HG03135 (cell line): ENCODE measurements at regions not wholly inside any gene's neighbourhood (a gene's known extent, or its start where the extent isn't known, plus 50 kb on each side); places are given as distances from the start of the nearest gene placed in this dataset.

ENCODE experiments used
- ATAC-seq: cut with Tn5 transposase; IDR thresholded peaks from one replicate; pipeline ENCODE4 v1.9.1; 2021; ENCODE audit warnings: mild to moderate bottlenecking, moderate library complexity; ENCODE audit not compliant: unreplicated experiment

- no peak for ATAC-seq
Observed at GRCh38 chr10:128312250-128312649, 186.0 kb upstream of the MKI67 start.

DNA sequence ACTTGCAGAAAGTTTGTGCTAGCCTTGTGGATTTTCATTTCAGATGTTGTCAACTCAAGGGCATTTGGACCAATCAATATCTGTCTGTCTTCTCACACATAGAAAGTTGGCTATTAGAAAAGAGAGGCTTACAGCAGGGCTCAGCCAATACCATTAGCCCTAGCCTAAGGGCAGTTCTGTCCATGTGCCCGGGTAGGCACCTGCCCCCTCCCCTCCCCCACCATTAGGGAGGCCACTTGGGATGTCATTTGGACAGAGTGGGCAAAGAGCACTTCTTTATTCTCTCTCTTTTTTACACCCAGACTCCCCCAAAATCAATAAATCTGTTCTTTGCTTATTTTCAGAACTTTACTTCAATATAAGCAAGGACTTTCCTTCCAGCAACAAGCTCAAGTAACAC lies 188.5 kb upstream of the MKI67 start:
- no peak for ATAC-seq

DNA sequence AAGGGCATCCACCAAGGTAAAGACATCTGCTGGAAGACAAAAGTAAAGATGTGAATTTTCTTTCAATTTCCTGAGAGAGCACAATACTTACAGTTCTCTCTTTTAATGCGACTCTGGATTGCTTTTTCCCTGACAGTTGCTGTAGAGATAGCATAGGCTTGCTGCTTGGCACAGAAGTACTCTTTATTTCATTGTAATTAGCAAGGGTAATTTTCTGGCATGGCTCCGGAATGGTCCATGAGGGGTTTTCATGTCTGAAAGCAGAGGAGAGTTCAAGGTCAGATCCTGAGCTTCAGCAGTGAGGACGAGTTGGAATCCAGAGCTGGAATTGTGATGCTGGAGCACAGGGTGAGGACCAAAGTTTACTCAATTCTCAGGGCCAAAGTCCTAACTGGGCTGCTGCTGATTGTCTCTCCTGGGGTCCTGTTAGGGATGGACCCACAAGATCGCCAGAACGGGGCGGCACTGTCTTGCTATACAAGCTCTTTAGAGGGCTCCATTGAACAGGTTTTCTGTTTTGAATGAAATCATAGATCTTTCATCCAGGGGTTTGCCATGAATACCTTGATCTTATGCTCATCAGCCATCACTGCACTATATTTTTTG lies 190.0 kb upstream of the MKI67 start:
- no peak for ATAC-seq

- no peak for ATAC-seq
Observed at GRCh38 chr10:128316925-128317324, 190.7 kb upstream of the MKI67 start.

DNA sequence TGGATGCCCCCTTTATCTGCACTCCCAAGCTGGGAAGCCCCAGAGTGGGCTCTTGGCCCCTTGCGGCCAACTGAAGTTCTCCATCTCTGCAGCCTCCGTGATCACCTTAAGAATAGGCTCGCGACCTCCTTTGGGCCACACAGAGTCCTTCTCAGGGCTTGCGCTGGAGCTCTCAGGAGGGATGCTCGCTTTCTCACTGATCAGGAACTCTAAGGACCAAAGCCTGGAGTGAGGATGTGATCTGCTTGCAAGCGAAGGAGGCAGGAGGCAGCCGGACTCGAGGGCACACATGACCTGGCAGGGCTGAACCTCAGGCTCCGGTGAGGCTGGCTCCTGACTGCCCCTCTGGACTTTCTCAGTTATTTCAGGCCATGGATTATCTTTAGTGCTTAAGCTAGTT lies 192.1 kb upstream of the MKI67 start:
- no peak for ATAC-seq

DNA sequence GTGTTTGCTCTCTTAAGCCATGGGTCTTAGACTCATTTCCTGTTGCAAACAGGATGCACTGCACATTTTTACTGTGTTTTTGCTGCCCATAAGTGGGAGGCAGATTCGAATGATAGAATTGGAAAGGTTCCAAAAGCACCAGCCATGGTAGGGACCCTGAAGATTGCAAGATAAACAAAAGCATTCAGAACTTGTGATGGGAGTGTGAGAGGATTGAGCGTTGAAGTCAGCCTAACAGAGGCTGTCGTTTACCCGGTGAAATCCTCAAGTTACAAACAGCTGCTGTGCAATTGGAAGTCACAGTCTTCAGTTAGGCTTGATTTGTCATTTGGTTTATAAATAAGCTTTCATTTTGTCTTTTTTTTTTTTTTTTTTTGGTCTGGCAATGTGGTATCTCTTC lies 192.7 kb upstream of the MKI67 start:
- ATAC-seq, result no peak

DNA sequence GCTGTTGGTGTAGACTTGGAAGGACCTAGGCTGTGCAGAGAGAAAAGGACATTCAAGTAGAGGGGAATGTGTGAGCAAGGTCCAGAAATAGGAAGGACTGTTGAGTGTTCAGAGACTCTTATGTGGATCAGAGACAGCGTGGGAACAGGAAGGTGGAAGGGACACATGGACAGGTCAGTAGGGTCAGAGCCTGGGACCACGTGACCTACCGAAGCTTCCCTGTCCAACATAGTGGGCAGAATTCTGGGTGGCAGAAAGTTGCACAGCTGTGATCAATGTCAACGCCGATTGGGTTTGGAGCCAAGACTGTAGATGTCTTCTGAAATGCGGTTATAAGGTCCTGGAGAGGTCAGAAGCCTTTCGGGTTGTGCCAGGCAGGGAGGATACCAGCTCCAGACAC lies 195.9 kb upstream of the MKI67 start:
- no peak for ATAC-seq

- ATAC-seq, result no peak
Observed at GRCh38 chr10:128322950-128323349, 196.7 kb upstream of the MKI67 start.

DNA sequence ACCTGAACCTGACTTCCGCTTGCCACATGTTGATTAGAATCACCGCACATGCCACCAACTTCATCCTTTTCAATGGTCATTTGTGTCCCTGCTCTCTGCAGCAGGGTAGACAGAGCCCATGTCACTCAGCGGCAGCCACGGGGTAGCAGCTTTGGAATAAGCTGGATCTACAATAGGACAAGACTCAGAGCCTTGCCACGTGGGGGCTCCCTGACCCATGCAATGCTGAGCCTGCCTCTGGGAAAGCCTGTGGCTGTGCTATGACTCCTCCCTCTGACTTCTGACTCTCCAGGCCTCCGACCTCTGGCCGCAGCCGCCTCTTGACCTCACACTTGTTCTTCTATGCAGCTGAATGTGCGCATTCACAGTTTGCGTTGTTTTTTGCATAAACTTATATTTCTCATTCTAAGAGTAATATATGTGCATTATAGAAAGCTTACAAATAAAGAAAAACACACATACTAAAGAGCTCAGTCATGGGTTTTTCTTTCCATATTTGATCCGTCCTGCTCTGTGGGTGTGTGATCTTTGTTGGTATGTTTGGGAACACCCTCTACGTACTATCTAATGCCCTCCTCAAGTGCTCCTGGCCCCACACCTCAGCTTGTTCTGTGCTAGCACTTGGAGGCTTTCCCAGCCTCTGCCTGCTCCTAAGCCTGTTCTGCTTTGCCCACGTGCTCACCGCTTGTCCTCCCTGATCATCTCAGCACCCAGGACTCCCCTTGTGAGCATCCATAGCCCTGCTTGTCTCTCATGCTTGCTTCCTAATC lies 198.0 kb upstream of the MKI67 start:
- ATAC-seq, result no peak

DNA sequence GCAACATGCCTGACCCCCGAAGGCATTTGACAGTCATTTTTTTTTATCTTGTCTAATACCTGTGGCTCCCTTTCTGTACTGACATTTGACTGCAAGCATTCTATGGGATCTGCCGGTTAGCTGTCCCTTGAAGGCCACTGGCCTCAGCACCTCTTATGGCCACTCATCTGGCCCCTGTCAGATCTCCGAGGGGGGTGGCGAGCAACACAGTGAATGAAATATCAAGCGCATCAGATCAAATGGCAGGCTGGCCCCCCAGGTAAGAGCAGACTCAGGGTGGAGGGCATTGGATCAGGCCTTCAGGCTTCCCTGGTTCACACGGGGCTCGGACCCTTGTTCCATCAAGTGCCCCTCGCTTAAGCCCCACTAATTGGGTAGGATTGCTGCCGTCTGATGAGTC lies 199.6 kb upstream of the MKI67 start:
- ATAC-seq, result no peak

- ATAC-seq, result no peak
Observed at GRCh38 chr10:128326251-128326650, 200.0 kb upstream of the MKI67 start.

GRCh38 chr10:128326851-128327250 lies 200.6 kb upstream of the MKI67 start:
- no peak for ATAC-seq

DNA sequence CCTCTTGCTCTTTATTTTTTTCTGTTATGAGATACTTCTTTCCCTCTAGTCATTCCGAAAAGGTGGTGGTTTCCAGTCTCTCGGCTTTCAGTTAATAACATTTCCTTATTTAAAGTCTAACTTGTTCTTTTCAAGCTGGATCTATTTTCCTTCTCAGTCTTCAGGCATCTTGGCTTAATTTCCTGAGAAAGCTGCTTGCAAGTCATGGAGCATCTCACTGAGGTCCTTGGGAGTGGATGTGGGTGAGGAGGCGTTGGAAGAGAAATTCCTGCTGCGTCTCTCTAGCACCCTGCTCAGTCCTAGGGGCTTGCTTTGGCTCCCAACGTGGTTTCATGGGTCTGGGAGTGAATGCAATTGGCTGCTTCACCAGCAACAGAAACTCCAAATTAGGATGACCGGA lies 210.2 kb upstream of the MKI67 start:
- ATAC-seq, result no peak

- no peak for ATAC-seq
Observed at GRCh38 chr10:128337860-128338378, 211.7 kb upstream of the MKI67 start.

- ATAC-seq, result no peak
Observed at GRCh38 chr10:128338951-128339350, 212.7 kb upstream of the MKI67 start.

DNA sequence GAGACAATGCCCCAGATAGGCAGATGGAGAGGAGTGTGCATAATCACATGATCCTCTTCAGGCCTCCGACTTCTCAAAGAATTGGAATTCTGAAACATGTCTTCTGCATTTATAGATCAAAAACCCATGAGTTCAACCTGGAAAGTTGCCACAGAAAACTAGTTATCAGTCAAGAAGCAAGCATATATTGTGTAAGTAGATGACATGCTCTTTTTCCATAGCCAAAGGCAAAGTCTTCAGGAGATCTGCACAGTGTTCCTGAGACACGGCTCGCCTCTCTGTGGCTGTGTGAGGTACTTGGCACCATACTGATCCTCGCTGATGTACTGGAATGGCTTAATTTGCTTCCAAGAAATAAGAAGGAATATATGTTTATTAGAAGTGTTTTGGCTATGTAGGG lies 213.5 kb upstream of the MKI67 start:
- no peak for ATAC-seq

- ATAC-seq, result no peak
Observed at GRCh38 chr10:128345353-128345752, 219.1 kb upstream of the MKI67 start.

GRCh38 chr10:128360783-128361182 lies 234.6 kb upstream of the MKI67 start:
- no peak for ATAC-seq

DNA sequence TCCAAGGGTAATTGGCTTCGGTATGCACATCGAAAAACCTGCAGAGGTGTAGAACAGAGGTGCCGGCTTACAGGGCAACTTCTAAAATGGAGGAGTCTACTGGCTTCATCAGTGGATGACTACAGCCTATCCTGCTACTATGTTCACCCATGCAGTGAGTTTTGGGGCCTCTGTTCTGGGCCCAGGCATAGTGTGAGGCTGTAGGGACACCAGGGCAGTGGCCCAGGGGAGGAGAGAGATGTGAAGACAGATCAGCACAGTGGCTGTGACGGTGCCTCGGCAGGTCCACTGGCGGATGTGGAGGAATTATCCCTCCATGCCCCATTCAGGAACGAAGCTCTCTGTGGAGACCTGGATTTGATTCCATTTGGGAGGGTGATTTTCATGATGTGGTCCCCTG lies 235.3 kb upstream of the MKI67 start:
- ATAC-seq, result no peak

- ATAC-seq, result no peak
Observed at GRCh38 chr10:128362514-128362913, 236.3 kb upstream of the MKI67 start.

- no peak for ATAC-seq
Observed at GRCh38 chr10:128364631-128365030, 238.4 kb upstream of the MKI67 start.

DNA sequence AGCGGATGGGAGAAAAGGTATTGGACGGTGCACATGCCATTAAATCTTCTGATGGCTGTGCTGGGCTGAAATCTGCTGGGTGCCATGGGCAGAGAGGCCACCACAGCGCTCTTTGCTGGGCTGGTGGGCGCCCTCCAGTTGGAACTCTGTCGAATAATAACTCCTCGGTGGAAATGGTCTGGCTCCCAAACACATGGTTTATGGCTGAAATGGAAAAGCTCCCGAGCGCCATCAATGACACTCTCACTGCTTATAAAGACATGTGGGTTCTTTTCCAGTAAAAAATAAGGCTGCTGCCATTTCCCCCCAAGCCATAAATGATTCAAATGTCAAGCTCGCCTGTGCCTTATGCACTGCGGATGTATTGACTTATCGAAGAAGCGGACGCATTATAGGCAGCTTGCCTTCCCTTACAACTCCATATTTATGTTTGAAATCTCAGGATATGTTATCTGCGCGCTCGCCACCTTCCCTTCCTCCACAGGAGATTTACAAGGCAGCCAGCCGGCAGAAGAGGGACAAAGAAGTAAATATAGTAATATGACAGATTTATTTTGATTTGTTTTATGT lies 239.0 kb upstream of the MKI67 start:
- ATAC-seq, result no peak
